Ishikawa (cell line): ENCODE measurements at regions not wholly inside any gene's neighbourhood (a gene's known extent, or its start where the extent isn't known, plus 50 kb on each side); places are given as distances from the start of the nearest gene placed in this dataset.

Experiments used
- CEBPB ChIP-seq: IDR thresholded peaks from 2 replicates; pipeline ENCODE4 v1.6.1; 2012
- EGR1 ChIP-seq: IDR thresholded peaks from 2 replicates; pipeline ENCODE4 v1.6.1; 2012
- RAD21 ChIP-seq: IDR thresholded peaks from 2 replicates; pipeline ENCODE4 v1.6.1; 2012; ENCODE audit warnings: low read depth
- TCF12 ChIP-seq: IDR thresholded peaks from 2 replicates; pipeline ENCODE4 v1.6.1; 2012; ENCODE audit warnings: low read depth
- TEAD4 ChIP-seq: IDR thresholded peaks from 2 replicates; pipeline ENCODE4 v1.6.1; 2012
- YY1 ChIP-seq: IDR thresholded peaks from 2 replicates; pipeline ENCODE4 v1.6.1; 2012; ENCODE audit warnings: low read depth
- TF ChIP-seq, protein P1 (sequence below): IDR thresholded peaks from 2 replicates; pipeline ENCODE4 v1.6.1; 2012
- TF ChIP-seq, protein P2 (sequence below): IDR thresholded peaks from 2 replicates; pipeline ENCODE4 v1.6.1; 2012; ENCODE audit warnings: low read depth, mild to moderate bottlenecking

GRCh38 chr12:89765959-89766824 lies 57.6 kb upstream of the ATP2B1 start:
- TF ChIP-seq CEBPB (no peak), EGR1 (no peak), RAD21 (no peak), TEAD4 (no peak), YY1 (no peak), TCF12 (no peak)
- TF ChIP-seq, protein P1, sequence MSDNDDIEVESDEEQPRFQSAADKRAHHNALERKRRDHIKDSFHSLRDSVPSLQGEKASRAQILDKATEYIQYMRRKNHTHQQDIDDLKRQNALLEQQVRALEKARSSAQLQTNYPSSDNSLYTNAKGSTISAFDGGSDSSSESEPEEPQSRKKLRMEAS = no peak
- TF ChIP-seq, protein P2, sequence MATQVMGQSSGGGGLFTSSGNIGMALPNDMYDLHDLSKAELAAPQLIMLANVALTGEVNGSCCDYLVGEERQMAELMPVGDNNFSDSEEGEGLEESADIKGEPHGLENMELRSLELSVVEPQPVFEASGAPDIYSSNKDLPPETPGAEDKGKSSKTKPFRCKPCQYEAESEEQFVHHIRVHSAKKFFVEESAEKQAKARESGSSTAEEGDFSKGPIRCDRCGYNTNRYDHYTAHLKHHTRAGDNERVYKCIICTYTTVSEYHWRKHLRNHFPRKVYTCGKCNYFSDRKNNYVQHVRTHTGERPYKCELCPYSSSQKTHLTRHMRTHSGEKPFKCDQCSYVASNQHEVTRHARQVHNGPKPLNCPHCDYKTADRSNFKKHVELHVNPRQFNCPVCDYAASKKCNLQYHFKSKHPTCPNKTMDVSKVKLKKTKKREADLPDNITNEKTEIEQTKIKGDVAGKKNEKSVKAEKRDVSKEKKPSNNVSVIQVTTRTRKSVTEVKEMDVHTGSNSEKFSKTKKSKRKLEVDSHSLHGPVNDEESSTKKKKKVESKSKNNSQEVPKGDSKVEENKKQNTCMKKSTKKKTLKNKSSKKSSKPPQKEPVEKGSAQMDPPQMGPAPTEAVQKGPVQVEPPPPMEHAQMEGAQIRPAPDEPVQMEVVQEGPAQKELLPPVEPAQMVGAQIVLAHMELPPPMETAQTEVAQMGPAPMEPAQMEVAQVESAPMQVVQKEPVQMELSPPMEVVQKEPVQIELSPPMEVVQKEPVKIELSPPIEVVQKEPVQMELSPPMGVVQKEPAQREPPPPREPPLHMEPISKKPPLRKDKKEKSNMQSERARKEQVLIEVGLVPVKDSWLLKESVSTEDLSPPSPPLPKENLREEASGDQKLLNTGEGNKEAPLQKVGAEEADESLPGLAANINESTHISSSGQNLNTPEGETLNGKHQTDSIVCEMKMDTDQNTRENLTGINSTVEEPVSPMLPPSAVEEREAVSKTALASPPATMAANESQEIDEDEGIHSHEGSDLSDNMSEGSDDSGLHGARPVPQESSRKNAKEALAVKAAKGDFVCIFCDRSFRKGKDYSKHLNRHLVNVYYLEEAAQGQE = no peak
